Testis (tissue), 2 donors: ENCODE measurements at regions not wholly inside any gene's neighbourhood (a gene's known extent, or its start where the extent isn't known, plus 50 kb on each side); places are given as distances from the start of the nearest gene placed in this dataset.

ENCODE experiments used
- CTCF ChIP-seq, 3 experiments: fragments of 450-650 bp in 2 of 3; fragments of 200-600 bp in 1 of 3; sonication (generic) in 1 of 3; IDR thresholded peaks; one replicate each; pipeline ENCODE4 v1.5.1; 2016 to 2019; ENCODE audit warnings: antibody characterized with exemption in 3 of 3, mild to moderate bottlenecking in 2 of 3, moderate library complexity in 1 of 3
- POLR2A ChIP-seq: fragments of 450-650 bp; IDR thresholded peaks from one replicate; pipeline ENCODE4 v1.6.1; 2017; ENCODE audit warnings: antibody characterized with exemption, mild to moderate bottlenecking, moderate library complexity

DNA sequence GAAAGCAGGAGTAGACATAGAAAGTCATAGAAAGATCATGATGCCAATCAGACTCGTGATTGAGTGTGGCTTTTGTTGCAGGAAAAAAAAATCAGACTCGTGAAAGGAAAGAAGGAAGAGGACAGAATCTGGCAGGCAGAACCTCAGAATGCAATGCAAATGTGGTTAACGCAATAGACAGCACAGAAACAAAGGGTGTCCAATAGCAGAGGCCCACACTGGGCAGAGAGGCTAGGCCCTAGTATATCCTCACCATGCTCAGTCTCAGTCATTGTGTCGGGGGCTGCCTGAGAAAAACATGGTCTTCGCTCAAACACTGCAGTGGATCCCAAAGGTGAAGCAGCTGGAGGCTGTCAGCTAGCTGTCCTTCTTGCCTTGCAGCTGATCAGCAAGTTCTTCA is 102.8 kb upstream of the MAOA start:
- TF ChIP-seq CTCF (IDR thresholded peaks at IDR 0.05): no peak
- no peak for TF ChIP-seq POLR2A
